ENCODE measurements at regions not wholly inside any gene's neighbourhood (a gene's known extent, or its start where the extent isn't known, plus 50 kb on each side); places are given as distances from the start of the nearest gene placed in this dataset.

- TF ChIP-seq POLR2A (IDR thresholded peaks at IDR 0.05) (no peak), EP300 (IDR thresholded peaks at IDR 0.05) (no peak), POLR2AphosphoS5 (IDR thresholded peaks at IDR 0.05) (no peak)
- TF ChIP-seq, protein P1, sequence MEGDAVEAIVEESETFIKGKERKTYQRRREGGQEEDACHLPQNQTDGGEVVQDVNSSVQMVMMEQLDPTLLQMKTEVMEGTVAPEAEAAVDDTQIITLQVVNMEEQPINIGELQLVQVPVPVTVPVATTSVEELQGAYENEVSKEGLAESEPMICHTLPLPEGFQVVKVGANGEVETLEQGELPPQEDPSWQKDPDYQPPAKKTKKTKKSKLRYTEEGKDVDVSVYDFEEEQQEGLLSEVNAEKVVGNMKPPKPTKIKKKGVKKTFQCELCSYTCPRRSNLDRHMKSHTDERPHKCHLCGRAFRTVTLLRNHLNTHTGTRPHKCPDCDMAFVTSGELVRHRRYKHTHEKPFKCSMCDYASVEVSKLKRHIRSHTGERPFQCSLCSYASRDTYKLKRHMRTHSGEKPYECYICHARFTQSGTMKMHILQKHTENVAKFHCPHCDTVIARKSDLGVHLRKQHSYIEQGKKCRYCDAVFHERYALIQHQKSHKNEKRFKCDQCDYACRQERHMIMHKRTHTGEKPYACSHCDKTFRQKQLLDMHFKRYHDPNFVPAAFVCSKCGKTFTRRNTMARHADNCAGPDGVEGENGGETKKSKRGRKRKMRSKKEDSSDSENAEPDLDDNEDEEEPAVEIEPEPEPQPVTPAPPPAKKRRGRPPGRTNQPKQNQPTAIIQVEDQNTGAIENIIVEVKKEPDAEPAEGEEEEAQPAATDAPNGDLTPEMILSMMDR (IDR thresholded peaks at IDR 0.05): no peak
These were observed 135.0 kb downstream of the SCG2 start for GRCh38 chr2:223467196-223467595.
